ENCODE measurements at regions not wholly inside any gene's neighbourhood (a gene's known extent, or its start where the extent isn't known, plus 50 kb on each side); places are given as distances from the start of the nearest gene placed in this dataset.

GRCh38 chr12:124499898-124500244 lies 67.5 kb downstream of the NCOR2 start:
- DNase-seq = no peak
- H3K36me3 ChIP-seq (replicated peaks; ENCODE audit: insufficient read depth, low read length) = no peaks in the 10 kb centered on the region
- H3K9ac ChIP-seq (ENCODE audit: low read length) = no peak overlapping the region
- H3K9me3 ChIP-seq (replicated peaks; ENCODE audit: insufficient read depth, low read length) = no peaks in the 10 kb centered on the region
- H3K4me3 ChIP-seq (ENCODE audit: low read length) = no peak overlapping the region
- H4K20me1 ChIP-seq (ENCODE audit: insufficient read depth, low read length) = 0 out of 2 replicates have a peak, but pooled peaks cover 3% of the 10 kb centered on the region
- no peaks in the 10 kb centered on the region for H3F3A ChIP-seq (ENCODE audit: insufficient read depth, low read length)
- H3K79me2 ChIP-seq (ENCODE audit: low read length) = peaks cover 90% of the 10 kb centered on the region
- H3K27ac ChIP-seq (ENCODE audit: low read length) = no peak overlapping the region
- H3K4me2 ChIP-seq (ENCODE audit: low read depth, low read length) = no peak overlapping the region
- H3K27me3 ChIP-seq (replicated peaks; ENCODE audit: insufficient read depth, low read length) = no peaks in the 10 kb centered on the region
- no peaks in the 10 kb centered on the region for H3K9me2 ChIP-seq (replicated peaks; ENCODE audit: insufficient read depth, low read length)
- TF ChIP-seq CTCF (IDR thresholded peaks at IDR 0.05; ENCODE audit: low read length) (no peak), EZH2 (optimal IDR thresholded peaks at IDR 0.05; ENCODE audit: low read depth, low read length) (no peak), EZH2phosphoT487 (IDR thresholded peaks at IDR 0.05; ENCODE audit: low read length) (no peak)
- H2AFZ ChIP-seq (ENCODE audit: low read length) = no peak overlapping the region
- no peaks in the 10 kb centered on the region for H3K4me1 ChIP-seq (ENCODE audit: low read length)

GRCh38 chr12:124499190-124499753 lies 68.1 kb downstream of the NCOR2 start:
- Histone ChIP-seq H3K4me2 (ENCODE audit: low read depth, low read length) (no peak overlapping the region), H2AFZ (ENCODE audit: low read length) (no peak overlapping the region), H3K36me3 (replicated peaks; ENCODE audit: insufficient read depth, low read length) (no peaks in the 10 kb centered on the region), H3K9me3 (replicated peaks; ENCODE audit: insufficient read depth, low read length) (no peaks in the 10 kb centered on the region), H3F3A (ENCODE audit: insufficient read depth, low read length) (no peaks in the 10 kb centered on the region), H4K20me1 (ENCODE audit: insufficient read depth, low read length) (0 out of 2 replicates have a peak, but pooled peaks cover 3% of the 10 kb centered on the region), H3K9me2 (replicated peaks; ENCODE audit: insufficient read depth, low read length) (no peaks in the 10 kb centered on the region), H3K27me3 (replicated peaks; ENCODE audit: insufficient read depth, low read length) (no peaks in the 10 kb centered on the region), H3K4me1 (ENCODE audit: low read length) (no peaks in the 10 kb centered on the region), H3K9ac (ENCODE audit: low read length) (no peak overlapping the region), H3K4me3 (ENCODE audit: low read length) (no peak overlapping the region), H3K27ac (ENCODE audit: low read length) (no peak overlapping the region), H3K79me2 (ENCODE audit: low read length) (peaks cover 87% of the 10 kb centered on the region)
- no peak for DNase-seq
- TF ChIP-seq EZH2phosphoT487 (IDR thresholded peaks at IDR 0.05; ENCODE audit: low read length) = no peak
- no peak for TF ChIP-seq CTCF (IDR thresholded peaks at IDR 0.05; ENCODE audit: low read length)
- TF ChIP-seq EZH2 (optimal IDR thresholded peaks at IDR 0.05; ENCODE audit: low read depth, low read length) = no peak

GRCh38 chr12:124498275-124499189 lies 68.9 kb downstream of the NCOR2 start:
- H4K20me1 ChIP-seq (ENCODE audit: insufficient read depth, low read length) = 0 out of 2 replicates have a peak, but pooled peaks cover 3% of the 10 kb centered on the region
- no peaks in the 10 kb centered on the region for H3K4me1 ChIP-seq (ENCODE audit: low read length)

More at GRCh38 chr12:124498275-124499189, 68.9 kb downstream of the NCOR2 start:
- Histone ChIP-seq H2AFZ (ENCODE audit: low read length) (no peak overlapping the region), H3K9me3 (replicated peaks; ENCODE audit: insufficient read depth, low read length) (no peaks in the 10 kb centered on the region), H3K27me3 (replicated peaks; ENCODE audit: insufficient read depth, low read length) (no peaks in the 10 kb centered on the region), H3K36me3 (replicated peaks; ENCODE audit: insufficient read depth, low read length) (no peaks in the 10 kb centered on the region), H3K79me2 (ENCODE audit: low read length) (peaks cover 82% of the 10 kb centered on the region), H3K4me2 (ENCODE audit: low read depth, low read length) (no peak overlapping the region), H3K4me3 (ENCODE audit: low read length) (no peak overlapping the region), H3K9ac (ENCODE audit: low read length) (no peak overlapping the region), H3K9me2 (replicated peaks; ENCODE audit: insufficient read depth, low read length) (no peaks in the 10 kb centered on the region), H3F3A (ENCODE audit: insufficient read depth, low read length) (no peaks in the 10 kb centered on the region), H3K27ac (ENCODE audit: low read length) (no peak overlapping the region)
- DNase-seq = no peak
- TF ChIP-seq CTCF (IDR thresholded peaks at IDR 0.05; ENCODE audit: low read length) (no peak), EZH2phosphoT487 (IDR thresholded peaks at IDR 0.05; ENCODE audit: low read length) (no peak), EZH2 (optimal IDR thresholded peaks at IDR 0.05; ENCODE audit: low read depth, low read length) (no peak)
